ENCODE measurements at regions not wholly inside any gene's neighbourhood (a gene's known extent, or its start where the extent isn't known, plus 50 kb on each side); places are given as distances from the start of the nearest gene placed in this dataset.

- no peaks in the 10 kb centered on the region for H3K9me3 ChIP-seq
- intact Hi-C loops (cut with DNase I; ENCODE audit: low total_unique reads): no loop called here
- 51 to 61% methylated on average over 3 to 4 of the region's 4 CpGs for WGBS, 2 donors
- H3K4me1 ChIP-seq: no peaks in the 10 kb centered on the region
- H3K36me3 ChIP-seq (ENCODE audit: low read depth, missing control alignments): no peaks in the 10 kb centered on the region
- H3K27me3 ChIP-seq: no peaks in the 10 kb centered on the region
- H3K4me3 ChIP-seq: no peak overlapping the region
- no peak for DNase-seq
- H3K27ac ChIP-seq: no peak overlapping the region
- TF ChIP-seq, protein P1, sequence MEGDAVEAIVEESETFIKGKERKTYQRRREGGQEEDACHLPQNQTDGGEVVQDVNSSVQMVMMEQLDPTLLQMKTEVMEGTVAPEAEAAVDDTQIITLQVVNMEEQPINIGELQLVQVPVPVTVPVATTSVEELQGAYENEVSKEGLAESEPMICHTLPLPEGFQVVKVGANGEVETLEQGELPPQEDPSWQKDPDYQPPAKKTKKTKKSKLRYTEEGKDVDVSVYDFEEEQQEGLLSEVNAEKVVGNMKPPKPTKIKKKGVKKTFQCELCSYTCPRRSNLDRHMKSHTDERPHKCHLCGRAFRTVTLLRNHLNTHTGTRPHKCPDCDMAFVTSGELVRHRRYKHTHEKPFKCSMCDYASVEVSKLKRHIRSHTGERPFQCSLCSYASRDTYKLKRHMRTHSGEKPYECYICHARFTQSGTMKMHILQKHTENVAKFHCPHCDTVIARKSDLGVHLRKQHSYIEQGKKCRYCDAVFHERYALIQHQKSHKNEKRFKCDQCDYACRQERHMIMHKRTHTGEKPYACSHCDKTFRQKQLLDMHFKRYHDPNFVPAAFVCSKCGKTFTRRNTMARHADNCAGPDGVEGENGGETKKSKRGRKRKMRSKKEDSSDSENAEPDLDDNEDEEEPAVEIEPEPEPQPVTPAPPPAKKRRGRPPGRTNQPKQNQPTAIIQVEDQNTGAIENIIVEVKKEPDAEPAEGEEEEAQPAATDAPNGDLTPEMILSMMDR (IDR thresholded peaks at IDR 0.05): no peak
- TF ChIP-seq POLR2A (IDR thresholded peaks at IDR 0.05): no peak
Measured at GRCh38 chr6:40744835-40745234, 157.7 kb upstream of the LRFN2 start.

DNA sequence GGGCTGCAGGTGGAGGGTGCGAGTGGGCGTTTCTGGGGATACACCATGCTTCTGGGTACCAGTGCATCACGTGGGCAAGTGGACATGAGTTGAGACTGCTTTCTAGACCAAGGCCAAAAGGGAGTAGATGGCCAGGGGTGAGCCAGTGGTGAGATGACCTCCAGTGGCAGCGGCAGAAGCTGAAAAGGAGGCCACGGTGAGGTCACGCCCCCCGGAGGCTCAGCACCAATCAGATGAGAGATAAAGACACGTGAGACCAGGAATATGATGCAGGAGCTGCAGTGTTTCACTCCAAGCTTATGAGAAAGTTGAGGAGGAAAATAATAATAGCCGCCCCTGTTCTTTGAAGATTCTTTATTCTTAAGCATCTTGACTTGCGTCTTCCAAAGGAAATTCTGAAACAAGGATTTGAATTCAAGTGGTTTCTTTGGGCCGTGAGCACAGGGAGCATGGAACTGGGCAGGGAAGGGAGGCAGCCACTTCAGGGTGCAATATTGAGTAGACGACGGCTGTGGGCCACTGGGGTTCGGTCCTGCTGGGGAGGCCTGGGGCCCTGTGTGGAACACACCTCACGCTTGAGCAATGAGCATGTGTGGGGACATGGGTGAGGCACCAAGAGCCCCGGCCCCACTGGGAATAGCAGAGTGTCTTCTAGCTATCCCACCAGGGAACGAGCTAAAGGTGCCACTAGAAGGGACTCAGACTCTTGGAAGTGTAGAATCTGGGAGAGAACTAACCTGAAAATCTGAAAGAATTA is 156.7 kb upstream of the LRFN2 start:
- Histone ChIP-seq H3K27me3 (no peaks in the 10 kb centered on the region), H3K27ac (no peak overlapping the region), H3K36me3 (ENCODE audit: low read depth, missing control alignments) (no peaks in the 10 kb centered on the region), H3K4me1 (no peaks in the 10 kb centered on the region), H3K4me3 (no peak overlapping the region), H3K9me3 (no peaks in the 10 kb centered on the region)
- TF ChIP-seq POLR2A (IDR thresholded peaks at IDR 0.05): no peak
- TF ChIP-seq, protein P1 (IDR thresholded peaks at IDR 0.05): no peak
- DNase-seq: no peak
- 69 to 72% methylated on average over 17 of the region's 17 CpGs for WGBS, 2 donors
- intact Hi-C loops (cut with DNase I; ENCODE audit: low total_unique reads): no loop called here

GRCh38 chr6:40743226-40743625 is 156.1 kb upstream of the LRFN2 start:
- H3K36me3 ChIP-seq (ENCODE audit: low read depth, missing control alignments): no peaks in the 10 kb centered on the region

GRCh38 chr6:40740518-40740917 is 153.4 kb upstream of the LRFN2 start:
- TF ChIP-seq, protein P1 (IDR thresholded peaks at IDR 0.05): no peak
- TF ChIP-seq POLR2A (IDR thresholded peaks at IDR 0.05): no peak
- Histone ChIP-seq H3K4me3 (no peak overlapping the region), H3K36me3 (ENCODE audit: low read depth, missing control alignments) (no peaks in the 10 kb centered on the region), H3K4me1 (no peaks in the 10 kb centered on the region), H3K27me3 (no peaks in the 10 kb centered on the region), H3K9me3 (no peaks in the 10 kb centered on the region), H3K27ac (no peak overlapping the region)
- intact Hi-C loops (cut with DNase I; ENCODE audit: low total_unique reads): no loop called here
- no peak for DNase-seq
- 68 to 91% methylated on average over 3 of the region's 3 CpGs for WGBS, 2 donors

More at GRCh38 chr6:40743226-40743625, 156.1 kb upstream of the LRFN2 start:
- no peak overlapping the region for H3K27ac ChIP-seq
- intact Hi-C loops (cut with DNase I; ENCODE audit: low total_unique reads): no loop called here
- no peaks in the 10 kb centered on the region for H3K4me1 ChIP-seq
- peak; percentile 26 for DNase-seq
- H3K9me3 ChIP-seq: no peaks in the 10 kb centered on the region
- no peak overlapping the region for H3K4me3 ChIP-seq
- TF ChIP-seq POLR2A (IDR thresholded peaks at IDR 0.05): no peak
- TF ChIP-seq, protein P1 (IDR thresholded peaks at IDR 0.05): no peak
- H3K27me3 ChIP-seq: no peaks in the 10 kb centered on the region
- 40 to 57% methylated on average over 4 of the region's 4 CpGs for WGBS, 2 donors

Measured in testis (tissue), 2 donors.